ENCODE measurements at regions not wholly inside any gene's neighbourhood (a gene's known extent, or its start where the extent isn't known, plus 50 kb on each side); places are given as distances from the start of the nearest gene placed in this dataset.

DNA sequence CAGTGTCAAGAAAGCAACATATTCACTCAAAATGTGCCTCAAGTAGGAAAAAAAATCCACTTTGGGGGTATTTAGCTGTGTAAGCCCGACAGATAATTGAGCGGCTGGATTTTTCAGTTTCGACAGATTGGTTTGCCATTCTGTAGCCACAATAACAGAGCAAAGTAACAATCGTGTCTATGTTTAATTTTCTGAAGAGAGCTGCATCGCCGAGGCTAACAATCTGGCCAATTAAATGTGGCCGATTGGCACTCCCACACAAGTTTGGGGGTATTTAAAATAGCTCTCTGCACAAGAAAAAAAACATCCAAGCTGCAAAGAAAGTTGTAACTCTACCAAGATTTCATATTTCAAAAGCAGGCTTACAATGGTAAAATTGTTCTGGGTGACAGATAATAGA is 99.7 kb upstream of the CDH13 start:
- no peak overlapping the region for H3K4me3 ChIP-seq (ENCODE audit: low read depth, poor library complexity, severe bottlenecking)
- no peak for TF ChIP-seq POLR2A (IDR thresholded peaks at IDR 0.05)
- TF ChIP-seq, protein P1, sequence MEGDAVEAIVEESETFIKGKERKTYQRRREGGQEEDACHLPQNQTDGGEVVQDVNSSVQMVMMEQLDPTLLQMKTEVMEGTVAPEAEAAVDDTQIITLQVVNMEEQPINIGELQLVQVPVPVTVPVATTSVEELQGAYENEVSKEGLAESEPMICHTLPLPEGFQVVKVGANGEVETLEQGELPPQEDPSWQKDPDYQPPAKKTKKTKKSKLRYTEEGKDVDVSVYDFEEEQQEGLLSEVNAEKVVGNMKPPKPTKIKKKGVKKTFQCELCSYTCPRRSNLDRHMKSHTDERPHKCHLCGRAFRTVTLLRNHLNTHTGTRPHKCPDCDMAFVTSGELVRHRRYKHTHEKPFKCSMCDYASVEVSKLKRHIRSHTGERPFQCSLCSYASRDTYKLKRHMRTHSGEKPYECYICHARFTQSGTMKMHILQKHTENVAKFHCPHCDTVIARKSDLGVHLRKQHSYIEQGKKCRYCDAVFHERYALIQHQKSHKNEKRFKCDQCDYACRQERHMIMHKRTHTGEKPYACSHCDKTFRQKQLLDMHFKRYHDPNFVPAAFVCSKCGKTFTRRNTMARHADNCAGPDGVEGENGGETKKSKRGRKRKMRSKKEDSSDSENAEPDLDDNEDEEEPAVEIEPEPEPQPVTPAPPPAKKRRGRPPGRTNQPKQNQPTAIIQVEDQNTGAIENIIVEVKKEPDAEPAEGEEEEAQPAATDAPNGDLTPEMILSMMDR (IDR thresholded peaks at IDR 0.05): no peak
- intact Hi-C loops (cut with DNase I; ENCODE audit: low total_unique reads): no loop called here
- WGBS, 2 donors: 86 to 87% methylated on average over 7 of the region's 7 CpGs
- DNase-seq (ENCODE audit: low spot score in 2 of 2): no peak

DNA sequence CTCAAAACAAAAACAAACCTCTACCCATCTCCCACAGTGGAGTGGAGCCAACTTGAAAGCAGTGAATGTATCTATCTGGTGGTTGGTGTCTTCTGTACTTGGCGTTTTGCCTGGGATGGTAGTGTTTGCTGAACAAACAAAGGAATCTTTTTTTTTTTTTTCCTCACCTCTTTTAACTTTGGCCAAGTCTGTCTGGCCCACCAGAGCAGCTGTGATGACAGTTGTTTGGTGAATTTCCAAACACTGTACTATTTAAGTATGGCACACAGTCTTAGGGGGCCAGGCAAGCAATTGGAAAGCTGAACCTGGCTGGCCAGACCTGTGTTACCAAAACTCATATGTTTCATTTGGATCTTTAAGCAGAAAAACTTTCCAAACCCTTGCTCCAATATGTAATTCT is 101.8 kb upstream of the CDH13 start:
- DNase-seq (ENCODE audit: low spot score in 2 of 2): no peak
- TF ChIP-seq POLR2A (IDR thresholded peaks at IDR 0.05): no peak
- TF ChIP-seq, protein P1 (IDR thresholded peaks at IDR 0.05): no peak
- intact Hi-C loops (cut with DNase I; ENCODE audit: low total_unique reads): no loop called here
- WGBS, 2 donors: 44 to 65% methylated on average over 1 of the region's 1 CpG
- H3K4me3 ChIP-seq (ENCODE audit: low read depth, poor library complexity, severe bottlenecking): no peak overlapping the region

DNA sequence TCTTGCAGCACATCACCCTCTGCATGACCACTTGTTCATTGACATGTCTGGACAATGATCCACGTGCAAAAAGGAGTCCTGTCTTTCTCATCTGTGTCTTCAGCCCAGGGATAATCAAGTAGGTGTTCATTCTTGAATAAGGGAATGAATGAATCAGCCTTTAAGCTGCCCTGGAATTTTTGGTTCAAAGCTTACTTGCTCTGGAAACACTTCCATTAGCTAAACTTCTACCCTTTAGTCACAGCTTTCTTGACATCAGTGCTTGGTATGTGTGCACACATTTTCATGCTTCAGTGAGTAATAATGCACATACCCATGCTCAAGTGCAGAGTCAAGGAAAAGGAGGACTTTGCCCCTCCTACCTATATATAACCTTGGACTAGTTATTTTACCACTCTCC is 103.0 kb upstream of the CDH13 start:
- no peak for TF ChIP-seq POLR2A (IDR thresholded peaks at IDR 0.05)
- TF ChIP-seq, protein P1 (IDR thresholded peaks at IDR 0.05): no peak
- DNase-seq (ENCODE audit: low spot score in 2 of 2): no peak
- WGBS, 2 donors: 23 to 38% methylated on average over 1 of the region's 1 CpG
- no peak overlapping the region for H3K4me3 ChIP-seq (ENCODE audit: low read depth, poor library complexity, severe bottlenecking)
- intact Hi-C loops (cut with DNase I; ENCODE audit: low total_unique reads): no loop called here

DNA sequence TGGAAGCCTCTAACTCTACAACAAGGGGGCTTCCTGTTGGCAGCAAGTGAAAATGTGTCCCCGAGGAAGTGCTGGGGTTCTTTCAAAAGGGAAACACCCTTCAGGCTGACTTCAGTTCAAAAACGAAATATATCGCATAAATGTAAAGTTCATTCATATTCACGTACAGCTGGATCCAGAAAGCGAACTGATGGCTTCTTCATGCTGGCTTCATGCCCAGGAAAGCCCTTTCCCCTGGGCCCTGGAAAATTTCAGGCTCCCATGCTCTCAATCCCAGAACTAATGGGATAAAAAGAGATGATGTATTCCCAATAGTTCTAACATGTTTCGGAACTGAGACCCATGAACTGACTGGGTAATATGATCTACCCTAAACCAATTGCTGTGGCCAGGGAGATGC is 104.7 kb upstream of the CDH13 start:
- DNase-seq (ENCODE audit: low spot score in 2 of 2): no peak
- H3K4me3 ChIP-seq (ENCODE audit: low read depth, poor library complexity, severe bottlenecking): no peak overlapping the region
- WGBS, 2 donors: 31 to 37% methylated on average over 6 of the region's 6 CpGs
- TF ChIP-seq POLR2A (IDR thresholded peaks at IDR 0.05): no peak
- TF ChIP-seq, protein P1 (IDR thresholded peaks at IDR 0.05): no peak
- intact Hi-C loops (cut with DNase I; ENCODE audit: low total_unique reads): no loop called here

DNA sequence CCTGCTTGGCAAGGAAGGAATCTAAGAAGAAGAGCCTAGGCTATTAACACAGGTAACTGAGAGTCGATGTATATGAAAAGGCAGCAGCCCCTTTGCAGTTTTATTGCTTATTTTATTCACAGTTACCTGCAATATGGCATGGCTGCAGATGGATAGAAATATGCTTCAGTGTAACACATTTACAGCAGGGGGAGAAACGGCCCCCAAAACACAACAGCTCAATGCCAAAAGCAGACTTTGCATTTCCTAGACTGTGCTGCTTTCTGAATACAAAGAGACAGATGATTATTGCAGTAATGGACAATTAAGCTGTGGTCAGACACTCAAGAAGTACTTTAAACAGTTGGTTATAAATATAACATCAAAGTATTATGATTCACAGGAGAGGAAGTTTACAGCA is 108.0 kb upstream of the CDH13 start:
- TF ChIP-seq, protein P1 (IDR thresholded peaks at IDR 0.05): no peak
- TF ChIP-seq POLR2A (IDR thresholded peaks at IDR 0.05): no peak
- intact Hi-C loops (cut with DNase I; ENCODE audit: low total_unique reads): no loop called here
- H3K4me3 ChIP-seq (ENCODE audit: low read depth, poor library complexity, severe bottlenecking): no peak overlapping the region
- no peak for DNase-seq (ENCODE audit: low spot score in 2 of 2)
- 63 to 65% methylated on average over 2 of the region's 2 CpGs for WGBS, 2 donors

DNA sequence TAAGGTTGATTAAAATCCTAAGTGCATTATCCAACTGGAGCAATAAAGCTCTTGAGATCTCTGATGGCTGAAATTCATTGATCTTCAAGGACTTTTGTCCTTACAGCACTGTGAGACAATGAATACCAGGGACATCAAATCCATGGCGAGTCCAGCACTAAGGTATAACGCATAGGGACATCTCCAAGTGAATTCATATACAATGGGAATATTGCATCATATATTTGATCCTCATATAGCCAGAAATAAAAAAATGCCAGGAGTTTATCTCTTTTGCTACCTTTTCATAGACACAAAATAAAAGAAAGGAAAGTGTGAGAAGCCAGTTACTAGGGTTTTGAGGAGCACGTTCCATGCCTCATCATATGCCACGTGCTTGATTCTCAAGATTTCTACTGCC is 112.5 kb upstream of the CDH13 start:
- TF ChIP-seq POLR2A (IDR thresholded peaks at IDR 0.05): no peak
- TF ChIP-seq, protein P1 (IDR thresholded peaks at IDR 0.05): no peak
- intact Hi-C loops (cut with DNase I; ENCODE audit: low total_unique reads): no loop called here
- H3K4me3 ChIP-seq (ENCODE audit: low read depth, poor library complexity, severe bottlenecking): no peak overlapping the region
- WGBS, 2 donors: 82 to 85% methylated on average over 4 of the region's 4 CpGs
- DNase-seq (ENCODE audit: low spot score in 2 of 2): no peak

Data from lower leg skin (tissue), 4 donors.